Rectal smooth muscle tissue (tissue), 1 donor: ENCODE measurements at regions not wholly inside any gene's neighbourhood (a gene's known extent, or its start where the extent isn't known, plus 50 kb on each side); places are given as distances from the start of the nearest gene placed in this dataset.

Source experiments
- H3K27ac ChIP-seq: one replicate; pipeline ENCODE4 v1.7.0; 2013; ENCODE audit warnings: low read depth, low read length, inconsistent platforms
- H3K27me3 ChIP-seq: one replicate; pipeline ENCODE4 v1.7.0; 2013; ENCODE audit warnings: low read length; ENCODE audit not compliant: control insufficient read depth, insufficient read depth
- H3K36me3 ChIP-seq: one replicate; pipeline ENCODE4 v1.7.0; 2013; ENCODE audit warnings: low read length; ENCODE audit not compliant: control insufficient read depth, insufficient read depth
- H3K4me1 ChIP-seq: one replicate; pipeline ENCODE4 v1.7.0; 2013; ENCODE audit warnings: low read length; ENCODE audit not compliant: control insufficient read depth, insufficient read depth
- H3K4me3 ChIP-seq: one replicate; pipeline ENCODE4 v1.7.0; 2013; ENCODE audit warnings: low read length
- H3K9ac ChIP-seq: one replicate; pipeline ENCODE4 v1.7.0; 2013; ENCODE audit warnings: low read length

- peaks cover 5% of the 10 kb centered on the region for H3K4me1 ChIP-seq
- H3K9ac ChIP-seq, result no peak overlapping the region
- no peaks in the 10 kb centered on the region for H3K36me3 ChIP-seq
- H3K27me3 ChIP-seq, result no peaks in the 10 kb centered on the region
- H3K27ac ChIP-seq, result no peak overlapping the region
- H3K4me3 ChIP-seq, result no peak overlapping the region
Observed at GRCh38 chr6:166737261-166737660, 110.2 kb upstream of the RPS6KA2 start.

GRCh38 chr6:166736634-166737033 lies 109.6 kb upstream of the RPS6KA2 start:
- Histone ChIP-seq H3K4me3 (no peak overlapping the region), H3K9ac (no peak overlapping the region), H3K27me3 (no peaks in the 10 kb centered on the region), H3K4me1 (peaks cover 5% of the 10 kb centered on the region), H3K36me3 (no peaks in the 10 kb centered on the region), H3K27ac (no peak overlapping the region)

- no peak overlapping the region for H3K9ac ChIP-seq
- H3K4me3 ChIP-seq, result no peak overlapping the region
- no peaks in the 10 kb centered on the region for H3K36me3 ChIP-seq
- no peaks in the 10 kb centered on the region for H3K27me3 ChIP-seq
- H3K27ac ChIP-seq, result no peak overlapping the region
- H3K4me1 ChIP-seq, result no peaks in the 10 kb centered on the region
Observed at GRCh38 chr6:166733900-166734299, 106.8 kb upstream of the RPS6KA2 start.

GRCh38 chr6:166729658-166730057 lies 102.6 kb upstream of the RPS6KA2 start:
- no peak overlapping the region for H3K27ac ChIP-seq
- no peaks in the 10 kb centered on the region for H3K36me3 ChIP-seq
- H3K4me3 ChIP-seq, result no peak overlapping the region
- H3K27me3 ChIP-seq, result no peaks in the 10 kb centered on the region
- H3K4me1 ChIP-seq, result no peaks in the 10 kb centered on the region
- no peak overlapping the region for H3K9ac ChIP-seq

GRCh38 chr6:166728884-166729530 lies 102.0 kb upstream of the RPS6KA2 start:
- Histone ChIP-seq H3K4me1 (no peaks in the 10 kb centered on the region), H3K36me3 (no peaks in the 10 kb centered on the region), H3K27ac (no peak overlapping the region), H3K9ac (no peak overlapping the region), H3K4me3 (no peak overlapping the region), H3K27me3 (no peaks in the 10 kb centered on the region)

- H3K36me3 ChIP-seq, result no peaks in the 10 kb centered on the region
- H3K4me3 ChIP-seq, result no peak overlapping the region
- H3K27ac ChIP-seq, result no peak overlapping the region
- no peak overlapping the region for H3K9ac ChIP-seq
- no peaks in the 10 kb centered on the region for H3K4me1 ChIP-seq
- no peaks in the 10 kb centered on the region for H3K27me3 ChIP-seq
Observed at GRCh38 chr6:166726201-166726600, 99.2 kb upstream of the RPS6KA2 start.

GRCh38 chr6:166725571-166725970 lies 98.5 kb upstream of the RPS6KA2 start:
- Histone ChIP-seq H3K4me3 (no peak overlapping the region), H3K27me3 (no peaks in the 10 kb centered on the region), H3K36me3 (no peaks in the 10 kb centered on the region), H3K4me1 (no peaks in the 10 kb centered on the region), H3K9ac (no peak overlapping the region), H3K27ac (no peak overlapping the region)

GRCh38 chr6:166724576-166724975 lies 97.5 kb upstream of the RPS6KA2 start:
- H3K27ac ChIP-seq, result no peak overlapping the region
- no peaks in the 10 kb centered on the region for H3K27me3 ChIP-seq

GRCh38 chr6:166722785-166723184 lies 95.7 kb upstream of the RPS6KA2 start:
- H3K36me3 ChIP-seq, result no peaks in the 10 kb centered on the region
- H3K4me3 ChIP-seq, result no peak overlapping the region
- H3K4me1 ChIP-seq, result no peaks in the 10 kb centered on the region
- no peaks in the 10 kb centered on the region for H3K27me3 ChIP-seq
- H3K27ac ChIP-seq, result no peak overlapping the region
- no peak overlapping the region for H3K9ac ChIP-seq

More at GRCh38 chr6:166724576-166724975, 97.5 kb upstream of the RPS6KA2 start:
- no peaks in the 10 kb centered on the region for H3K36me3 ChIP-seq
- no peak overlapping the region for H3K9ac ChIP-seq
- H3K4me3 ChIP-seq, result no peak overlapping the region
- no peaks in the 10 kb centered on the region for H3K4me1 ChIP-seq

- Histone ChIP-seq H3K27me3 (no peaks in the 10 kb centered on the region), H3K9ac (no peak overlapping the region), H3K27ac (no peak overlapping the region), H3K4me3 (no peak overlapping the region), H3K36me3 (no peaks in the 10 kb centered on the region), H3K4me1 (no peaks in the 10 kb centered on the region)
Observed at GRCh38 chr6:166721576-166721975, 94.5 kb upstream of the RPS6KA2 start.

GRCh38 chr6:166720856-166721255 lies 93.8 kb upstream of the RPS6KA2 start:
- Histone ChIP-seq H3K9ac (no peak overlapping the region), H3K36me3 (no peaks in the 10 kb centered on the region), H3K4me3 (no peak overlapping the region), H3K27me3 (no peaks in the 10 kb centered on the region), H3K27ac (no peak overlapping the region), H3K4me1 (no peaks in the 10 kb centered on the region)

- Histone ChIP-seq H3K4me3 (no peak overlapping the region), H3K36me3 (no peaks in the 10 kb centered on the region), H3K9ac (no peak overlapping the region), H3K4me1 (peaks cover 4% of the 10 kb centered on the region), H3K27me3 (no peaks in the 10 kb centered on the region), H3K27ac (no peak overlapping the region)
Observed at GRCh38 chr6:166719019-166719418, 92.0 kb upstream of the RPS6KA2 start.

- Histone ChIP-seq H3K9ac (no peak overlapping the region), H3K4me3 (no peak overlapping the region), H3K36me3 (no peaks in the 10 kb centered on the region), H3K27me3 (no peaks in the 10 kb centered on the region), H3K27ac (no peak overlapping the region), H3K4me1 (peaks cover 4% of the 10 kb centered on the region)
Observed at GRCh38 chr6:166718516-166718915, 91.5 kb upstream of the RPS6KA2 start.
